Pulmonary artery endothelial cell (primary cell): ENCODE measurements at regions not wholly inside any gene's neighbourhood (a gene's known extent, or its start where the extent isn't known, plus 50 kb on each side); places are given as distances from the start of the nearest gene placed in this dataset.
A peak's percentile ranks its signal among the peaks of the same experiment; 100 is the strongest.

Experiments used
- DNase-seq: peaks from one replicate; pipeline ENCODE4 v3.0.0-alpha.2; 2011; ENCODE audit warnings: low read depth, low spot score

DNA sequence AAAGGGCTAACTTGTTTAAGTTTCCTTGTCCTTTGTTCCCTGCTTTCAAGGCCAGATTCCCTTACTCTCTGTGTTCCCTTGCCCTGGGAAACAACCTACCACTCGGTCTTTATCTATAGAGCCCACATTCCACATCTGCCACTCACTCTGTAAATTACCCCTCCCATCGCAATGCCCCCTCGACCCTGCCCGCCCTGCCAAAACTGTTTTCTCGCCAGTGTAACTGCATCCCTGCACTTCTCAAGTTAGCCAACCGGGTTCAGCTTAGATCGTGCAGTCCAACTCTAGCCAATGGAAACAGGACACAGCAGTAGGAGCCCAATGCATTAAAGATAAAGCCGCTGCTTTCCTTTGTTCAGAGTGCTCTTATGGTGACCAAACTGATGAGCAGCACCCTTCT is 263.6 kb downstream of the TBL1XR1 start:
- DNase-seq = no peak

- no peak for DNase-seq
Observed at GRCh38 chr3:176932433-176932832, 264.8 kb downstream of the TBL1XR1 start.

GRCh38 chr3:176931991-176932390 is 265.3 kb downstream of the TBL1XR1 start:
- no peak for DNase-seq

- no peak for DNase-seq
Observed at GRCh38 chr3:176930942-176931341, 266.3 kb downstream of the TBL1XR1 start.

DNA sequence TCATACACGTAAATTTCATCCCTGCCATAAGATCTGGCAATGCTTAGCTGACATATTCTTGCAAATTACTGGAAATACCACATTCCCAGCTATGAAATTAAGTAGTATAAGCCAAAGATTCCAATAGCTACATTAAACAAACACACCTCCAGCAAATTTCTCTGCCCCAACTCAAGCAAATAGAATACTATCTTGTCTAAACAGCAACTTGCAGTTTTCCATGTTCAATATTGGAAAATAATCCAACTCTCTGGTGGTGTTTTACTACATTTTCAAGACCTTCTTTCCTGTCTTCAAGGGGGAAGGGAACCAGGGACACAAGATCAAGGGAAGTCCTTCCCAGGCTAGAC is 268.7 kb downstream of the TBL1XR1 start:
- DNase-seq = no peak

GRCh38 chr3:176927706-176928581 is 269.3 kb downstream of the TBL1XR1 start:
- no peak for DNase-seq

DNA sequence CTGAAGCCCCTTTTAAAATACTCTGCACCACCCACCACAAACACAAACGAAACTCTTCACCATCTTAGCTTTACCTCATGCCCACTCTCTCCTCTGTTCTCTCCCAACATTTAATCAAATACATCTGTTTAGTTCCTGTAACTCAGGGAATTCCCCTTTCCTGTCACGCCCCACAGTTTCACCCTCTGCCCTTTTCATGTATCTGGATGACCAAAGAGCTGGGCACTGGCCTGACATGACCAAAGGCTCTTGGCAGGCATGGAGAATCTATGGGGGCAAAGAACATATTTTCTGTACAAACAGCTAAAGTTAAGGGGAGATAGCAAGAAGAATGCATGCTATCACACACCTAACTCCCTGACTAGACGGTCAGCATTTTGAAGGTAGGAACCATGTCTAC is 270.0 kb downstream of the TBL1XR1 start:
- DNase-seq = no peak

GRCh38 chr3:176926688-176927087 is 270.6 kb downstream of the TBL1XR1 start:
- no peak for DNase-seq

DNA sequence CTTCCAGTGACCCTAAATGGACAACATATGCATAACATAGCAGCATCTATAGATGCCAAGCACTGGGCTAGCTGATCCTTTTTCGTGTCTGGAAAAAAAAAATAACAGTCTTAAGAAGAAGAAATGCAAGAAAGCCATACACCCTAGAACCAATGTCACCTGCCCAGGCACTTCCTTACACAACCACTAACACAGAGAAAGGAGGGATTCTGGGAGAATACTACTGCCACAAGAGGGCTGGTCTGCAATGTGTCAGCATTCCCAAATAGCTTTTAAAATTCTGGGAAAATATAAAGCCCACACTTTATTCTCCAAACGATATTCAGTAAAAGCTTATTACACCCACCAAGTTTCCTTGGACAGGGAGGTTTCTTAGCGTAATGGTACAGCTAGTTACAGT is 271.2 kb downstream of the TBL1XR1 start:
- DNase-seq = no peak

DNA sequence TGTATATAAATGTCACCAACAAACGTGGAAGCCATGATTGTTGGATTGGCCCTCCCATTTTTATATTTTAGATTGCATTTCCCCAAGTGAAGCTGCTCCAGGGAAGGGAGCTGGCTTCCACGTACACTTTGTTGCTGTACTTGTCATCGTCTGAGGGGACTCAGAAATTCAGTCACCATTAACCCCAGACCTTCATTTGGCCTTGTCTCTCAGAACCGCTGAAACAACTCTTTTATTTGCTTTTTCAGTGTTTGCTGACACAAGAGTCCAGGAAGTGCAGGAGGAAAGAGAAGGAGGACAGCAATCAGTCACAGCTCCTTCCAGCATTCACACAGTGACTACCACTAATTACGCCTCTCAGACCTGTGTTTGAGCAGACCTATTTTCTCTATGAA is 276.5 kb downstream of the TBL1XR1 start:
- DNase-seq = no peak

- no peak for DNase-seq
Observed at GRCh38 chr3:176919836-176920765, 277.2 kb downstream of the TBL1XR1 start.

DNA sequence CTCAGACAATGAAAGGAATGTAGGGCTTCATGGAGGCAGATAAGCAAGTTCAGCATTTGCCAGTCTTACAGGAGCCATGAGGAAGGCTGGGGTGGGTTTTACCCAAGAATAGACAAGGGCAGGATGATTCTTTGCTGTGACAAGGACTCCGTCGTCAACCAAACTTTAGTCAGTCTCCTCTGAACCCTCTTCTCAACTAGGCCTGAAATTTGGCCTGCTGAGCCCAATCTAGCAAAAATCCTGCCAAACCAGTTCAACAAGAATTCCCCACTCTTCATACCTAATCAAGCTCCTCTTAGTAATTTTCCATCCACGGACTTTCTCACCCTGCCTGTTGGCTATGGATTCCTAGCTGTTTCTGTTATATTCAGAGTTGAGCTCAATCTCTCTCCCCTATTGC is 280.5 kb downstream of the TBL1XR1 start:
- no peak for DNase-seq

DNA sequence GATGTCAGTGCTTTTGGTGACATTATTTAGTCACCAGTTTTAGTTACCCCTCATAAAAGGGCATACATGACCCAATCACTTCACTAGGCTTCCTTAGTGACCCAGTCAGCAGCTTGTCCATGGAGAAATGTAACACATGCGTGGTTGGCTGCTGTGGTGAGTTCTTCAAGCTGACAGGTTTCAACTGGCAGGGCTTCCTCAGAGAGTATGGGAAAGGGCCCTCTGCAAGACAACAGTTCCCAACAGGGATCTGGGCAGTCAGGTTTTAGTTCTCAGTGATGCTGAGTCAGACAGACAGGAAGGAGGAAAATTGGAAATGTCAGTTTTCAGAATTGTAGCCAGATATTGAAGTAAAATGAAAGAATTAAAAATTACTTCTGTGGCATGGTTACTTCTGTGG is 282.5 kb downstream of the TBL1XR1 start:
- no peak for DNase-seq

- DNase-seq = no peak
Observed at GRCh38 chr3:176911579-176911978, 285.7 kb downstream of the TBL1XR1 start.

- no peak for DNase-seq
Observed at GRCh38 chr3:176909044-176909443, 288.2 kb downstream of the TBL1XR1 start.

GRCh38 chr3:176906046-176906905 is 291.0 kb downstream of the TBL1XR1 start:
- peak; percentile 29 for DNase-seq

DNA sequence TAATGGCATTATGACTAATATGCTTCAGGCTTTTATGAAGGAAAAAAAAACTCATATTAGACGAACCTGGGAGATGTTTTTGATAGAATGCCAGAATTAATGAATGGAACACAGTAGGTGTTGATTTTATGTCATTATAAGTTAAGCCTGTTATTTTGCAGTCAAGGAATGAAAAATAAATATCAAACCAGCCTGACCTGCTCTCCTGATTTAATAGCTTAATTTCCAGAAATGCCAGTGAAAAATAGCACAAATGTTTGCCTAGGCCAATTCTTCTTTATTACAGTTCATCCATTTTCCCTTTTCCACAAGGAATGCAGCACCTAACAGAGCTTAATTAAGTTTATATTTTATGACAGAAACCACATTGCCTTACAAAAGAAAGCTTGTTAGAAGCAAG is 292.0 kb downstream of the TBL1XR1 start:
- no peak for DNase-seq

DNA sequence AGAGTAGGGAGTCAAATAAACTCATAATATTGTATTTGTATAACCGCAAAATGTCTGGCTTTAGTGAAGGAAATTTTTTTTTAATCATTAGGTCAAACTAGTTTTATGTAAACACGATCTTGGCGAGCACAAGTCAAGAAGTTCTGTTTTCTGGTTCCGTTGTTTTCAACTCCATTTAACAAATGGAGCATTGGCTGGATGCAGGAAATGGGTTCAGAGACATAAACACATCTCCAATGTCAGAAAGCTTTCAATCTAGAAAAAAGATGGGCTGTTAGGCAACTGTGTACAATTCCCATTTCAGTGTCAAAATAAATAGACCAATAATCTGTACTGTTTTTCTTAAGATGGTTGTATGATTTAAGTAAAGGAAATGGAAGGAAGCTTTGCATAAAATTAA is 292.8 kb downstream of the TBL1XR1 start:
- DNase-seq = no peak

DNA sequence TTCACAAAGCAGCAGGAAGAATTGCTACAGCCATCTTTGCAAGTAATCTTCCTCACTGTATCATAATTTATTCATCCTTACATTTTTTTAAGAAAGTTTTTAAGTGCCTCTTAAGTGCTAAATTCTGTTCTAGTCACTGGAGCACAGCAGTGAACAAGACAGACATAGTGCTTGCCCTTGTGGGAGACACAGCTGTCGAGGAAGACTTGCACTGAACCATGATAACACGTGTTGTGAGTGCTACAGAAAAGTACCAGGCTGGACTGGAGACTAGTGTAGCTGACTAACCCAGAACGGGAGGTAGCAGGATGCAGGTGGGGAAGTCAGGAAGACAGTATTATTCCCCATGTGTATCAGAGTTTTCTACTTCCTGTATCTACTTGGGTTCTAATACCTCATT is 300.6 kb downstream of the TBL1XR1 start:
- no peak for DNase-seq

DNA sequence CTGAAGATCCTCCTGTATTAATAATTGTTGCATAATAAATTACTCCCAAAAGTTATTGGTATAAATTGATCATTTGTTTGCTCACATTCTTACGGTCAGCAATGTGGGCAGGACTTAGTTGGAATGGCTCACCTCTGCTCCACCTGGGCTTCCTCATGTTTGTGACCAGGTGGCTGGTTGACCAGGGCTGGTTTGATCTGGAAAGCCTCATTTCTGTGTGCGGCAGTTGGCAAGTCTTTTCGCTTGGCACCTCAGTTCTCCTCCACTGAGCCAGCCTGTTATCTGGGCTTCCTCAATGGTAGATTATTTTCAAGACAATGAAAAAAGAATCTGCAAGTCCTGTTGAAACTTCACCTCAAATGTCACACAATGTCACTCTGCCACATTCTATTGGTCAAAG is 301.1 kb downstream of the TBL1XR1 start:
- no peak for DNase-seq

GRCh38 chr3:176879710-176880109 is 317.6 kb downstream of the TBL1XR1 start:
- DNase-seq = no peak

DNA sequence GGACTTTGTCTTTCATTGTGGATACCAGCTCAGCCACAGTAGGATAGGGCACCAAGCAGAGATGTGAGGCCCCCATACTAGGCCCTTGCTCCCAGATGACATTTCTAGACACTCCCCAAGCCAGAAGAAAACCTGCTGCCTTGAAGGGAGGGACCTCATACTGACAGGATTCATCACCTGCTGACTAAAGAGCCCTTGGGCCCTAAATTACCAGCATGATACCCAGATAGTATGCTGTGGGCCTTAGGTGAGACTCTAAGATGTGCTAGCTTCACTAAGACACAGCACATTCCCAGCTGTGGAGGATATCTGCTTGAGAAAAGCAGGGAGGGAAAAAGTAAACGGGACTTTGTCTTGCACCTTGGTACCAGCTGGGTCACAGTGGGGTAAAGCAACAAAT is 324.0 kb downstream of the TBL1XR1 start:
- DNase-seq = no peak
